GF-D8 (cell line): ENCODE measurements at regions not wholly inside any gene's neighbourhood (a gene's known extent, or its start where the extent isn't known, plus 50 kb on each side); places are given as distances from the start of the nearest gene placed in this dataset.

ENCODE experiments used
- DNase-seq: peaks from one replicate; lab custom pipeline; 2025; lab: John Stamatoyannopoulos, UW

- no peak for DNase-seq
These were observed 128.1 kb upstream of the STK26 start for GRCh38 chrX:131894995-131895394.

- DNase-seq: no peak
These were observed 127.3 kb upstream of the STK26 start for GRCh38 chrX:131895807-131896206.

GRCh38 chrX:131901546-131901945 lies 121.6 kb upstream of the STK26 start:
- DNase-seq: no peak

- DNase-seq: no peak
These were observed 115.4 kb upstream of the STK26 start for GRCh38 chrX:131907488-131908314.

- no peak for DNase-seq
These were observed 112.5 kb upstream of the STK26 start for GRCh38 chrX:131910586-131910985.

- DNase-seq: no peak
These were observed 107.6 kb upstream of the STK26 start for GRCh38 chrX:131915488-131915887.

- no peak for DNase-seq
These were observed 105.5 kb upstream of the STK26 start for GRCh38 chrX:131917588-131917987.

- DNase-seq: no peak
These were observed 104.3 kb upstream of the STK26 start for GRCh38 chrX:131918839-131919238.

GRCh38 chrX:131923614-131924250 lies 99.4 kb upstream of the STK26 start:
- no peak for DNase-seq

- no peak for DNase-seq
These were observed 84.4 kb upstream of the STK26 start for GRCh38 chrX:131938749-131939148.

- DNase-seq: no peak
These were observed 81.1 kb upstream of the STK26 start for GRCh38 chrX:131942034-131942433.

- DNase-seq: no peak
These were observed 77.9 kb upstream of the STK26 start for GRCh38 chrX:131944936-131945902.

GRCh38 chrX:131951166-131951565 lies 71.9 kb upstream of the STK26 start:
- no peak for DNase-seq

GRCh38 chrX:131955099-131955777 lies 67.9 kb upstream of the STK26 start:
- no peak for DNase-seq

- DNase-seq: no peak
These were observed 64.4 kb upstream of the STK26 start for GRCh38 chrX:131958724-131959123.

GRCh38 chrX:131970347-131970746 lies 52.8 kb upstream of the STK26 start:
- no peak for DNase-seq
